GM12872 (cell line): ENCODE measurements at regions not wholly inside any gene's neighbourhood (a gene's known extent, or its start where the extent isn't known, plus 50 kb on each side); places are given as distances from the start of the nearest gene placed in this dataset.
A peak's percentile ranks its signal among the peaks of the same experiment; 100 is the strongest.

Source experiments
- TF ChIP-seq, protein P1 (sequence below): IDR thresholded peaks from 3 replicates; pipeline ENCODE4 v1.5.1; 2011; ENCODE audit warnings: low read depth, mild to moderate bottlenecking, low read length, moderate library complexity; ENCODE audit not compliant: insufficient read depth

DNA sequence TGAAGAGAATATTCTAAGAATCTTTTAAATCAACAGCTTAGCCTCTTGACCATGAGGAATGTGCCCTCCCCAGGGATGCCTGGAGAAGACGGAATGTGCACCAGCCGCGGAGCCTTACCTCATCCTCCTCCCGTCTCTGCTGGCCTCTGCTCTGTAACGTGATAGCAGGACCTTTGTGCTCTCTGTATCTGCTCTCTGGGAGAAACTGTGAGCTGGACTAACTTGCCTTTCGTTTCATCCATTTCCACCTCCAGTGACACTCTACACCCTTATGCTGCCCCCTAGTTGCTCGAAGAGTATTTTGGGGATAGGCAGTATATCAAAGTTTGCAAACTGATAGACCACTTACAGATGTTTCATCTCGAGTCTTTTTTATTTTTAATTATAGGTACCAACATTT, 141.4 kb downstream of the NPR3 start:
- TF ChIP-seq, protein P1, sequence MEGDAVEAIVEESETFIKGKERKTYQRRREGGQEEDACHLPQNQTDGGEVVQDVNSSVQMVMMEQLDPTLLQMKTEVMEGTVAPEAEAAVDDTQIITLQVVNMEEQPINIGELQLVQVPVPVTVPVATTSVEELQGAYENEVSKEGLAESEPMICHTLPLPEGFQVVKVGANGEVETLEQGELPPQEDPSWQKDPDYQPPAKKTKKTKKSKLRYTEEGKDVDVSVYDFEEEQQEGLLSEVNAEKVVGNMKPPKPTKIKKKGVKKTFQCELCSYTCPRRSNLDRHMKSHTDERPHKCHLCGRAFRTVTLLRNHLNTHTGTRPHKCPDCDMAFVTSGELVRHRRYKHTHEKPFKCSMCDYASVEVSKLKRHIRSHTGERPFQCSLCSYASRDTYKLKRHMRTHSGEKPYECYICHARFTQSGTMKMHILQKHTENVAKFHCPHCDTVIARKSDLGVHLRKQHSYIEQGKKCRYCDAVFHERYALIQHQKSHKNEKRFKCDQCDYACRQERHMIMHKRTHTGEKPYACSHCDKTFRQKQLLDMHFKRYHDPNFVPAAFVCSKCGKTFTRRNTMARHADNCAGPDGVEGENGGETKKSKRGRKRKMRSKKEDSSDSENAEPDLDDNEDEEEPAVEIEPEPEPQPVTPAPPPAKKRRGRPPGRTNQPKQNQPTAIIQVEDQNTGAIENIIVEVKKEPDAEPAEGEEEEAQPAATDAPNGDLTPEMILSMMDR, result peak; percentile 5; the same call in 1 of the 3 replicates

DNA sequence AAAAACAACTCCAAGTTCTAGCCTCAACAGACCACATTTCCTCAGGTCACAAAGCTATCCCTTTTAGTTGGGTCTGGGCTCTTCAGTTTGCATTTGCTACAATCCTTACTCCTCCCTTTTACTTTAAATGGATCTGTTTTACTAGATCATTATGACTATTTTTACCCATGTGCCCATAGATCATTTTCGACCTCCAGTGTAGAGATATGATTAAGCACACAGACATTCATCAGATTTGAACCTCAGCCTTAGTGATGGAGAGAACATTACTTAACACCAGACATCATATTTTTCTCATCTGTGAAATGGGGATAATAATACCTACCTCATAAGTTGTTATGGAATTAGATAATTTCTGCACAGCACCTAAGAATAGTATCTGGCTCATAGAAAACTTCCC, 141.9 kb downstream of the NPR3 start:
- TF ChIP-seq, protein P1, result no peak

DNA sequence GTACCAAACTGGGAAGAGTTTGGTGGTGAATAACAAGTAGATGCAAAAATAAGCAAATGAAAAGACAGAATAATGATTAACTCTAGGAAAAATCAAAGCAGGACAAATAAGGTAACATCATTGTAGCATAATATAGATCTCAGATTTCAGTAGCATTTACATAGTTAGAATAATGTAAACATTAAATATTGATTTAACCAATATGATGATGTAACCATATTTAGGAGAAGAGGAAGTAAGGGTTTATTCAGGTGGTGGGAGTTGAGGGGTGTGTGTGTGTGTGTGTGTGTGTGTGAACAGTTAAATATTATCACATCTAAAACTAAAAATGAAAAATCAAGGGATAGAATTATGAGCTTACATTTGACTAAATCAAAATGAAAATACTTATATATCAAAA, 143.4 kb downstream of the NPR3 start:
- TF ChIP-seq, protein P1, result no peak

DNA sequence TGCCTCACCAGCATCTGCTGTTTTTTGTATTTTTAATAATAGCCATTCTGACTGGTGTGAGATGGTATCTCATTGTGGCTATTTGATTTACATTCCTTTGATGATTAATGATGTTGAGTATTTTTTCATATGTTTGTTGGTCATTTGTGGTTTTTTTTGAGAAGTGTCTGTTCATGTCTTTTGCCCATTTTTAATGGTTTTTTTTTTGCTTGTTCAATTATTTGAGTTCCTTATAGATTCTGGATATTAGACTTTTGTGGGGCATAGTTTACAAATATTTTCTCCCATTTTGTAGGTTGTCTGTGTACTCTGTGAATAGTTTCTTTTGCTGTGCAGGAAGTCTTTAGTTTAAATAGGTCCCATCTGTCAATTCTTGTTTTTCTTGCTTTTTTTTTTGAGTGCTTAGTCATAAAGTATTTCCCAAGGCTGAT, 148.1 kb downstream of the NPR3 start:
- TF ChIP-seq, protein P1, result no peak

DNA sequence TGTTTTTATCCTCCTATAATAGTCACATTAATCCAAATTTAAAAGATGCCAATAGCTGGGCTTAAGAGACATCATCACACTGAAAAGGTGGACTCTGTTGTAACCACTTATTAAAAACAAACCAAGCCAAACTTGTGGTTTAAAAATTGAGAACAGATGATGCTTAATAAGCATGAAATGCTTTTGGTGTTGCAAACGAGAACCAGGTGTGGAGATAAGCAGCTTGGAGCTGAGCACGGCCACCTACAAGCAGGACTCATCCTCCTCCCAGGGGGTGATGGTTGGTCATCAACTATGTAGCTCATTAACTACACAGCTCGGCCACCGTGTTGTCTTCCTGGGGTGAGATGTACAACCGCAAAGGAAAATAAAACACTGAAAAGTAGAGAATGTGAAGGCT, 154.4 kb downstream of the NPR3 start:
- TF ChIP-seq, protein P1, result no peak

DNA sequence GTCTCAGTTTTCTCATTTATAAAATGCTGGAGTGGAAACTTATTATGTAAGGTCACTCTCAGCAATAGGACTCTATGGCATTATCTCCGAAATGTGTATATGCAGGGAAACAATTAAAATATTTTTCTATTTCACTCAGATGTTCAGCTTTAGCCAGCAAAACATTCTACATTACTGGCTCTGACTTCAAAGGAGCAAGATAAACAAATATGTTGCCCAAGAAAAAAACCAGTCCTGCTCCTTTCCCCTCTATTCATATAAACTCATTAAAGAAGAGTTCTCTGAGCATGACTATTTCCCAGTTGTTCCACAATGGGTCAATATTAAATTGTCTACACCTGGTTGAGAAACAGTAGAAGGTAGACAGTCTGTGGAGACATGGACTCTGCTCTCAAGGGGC, 155.0 kb downstream of the NPR3 start:
- TF ChIP-seq, protein P1, result no peak

DNA sequence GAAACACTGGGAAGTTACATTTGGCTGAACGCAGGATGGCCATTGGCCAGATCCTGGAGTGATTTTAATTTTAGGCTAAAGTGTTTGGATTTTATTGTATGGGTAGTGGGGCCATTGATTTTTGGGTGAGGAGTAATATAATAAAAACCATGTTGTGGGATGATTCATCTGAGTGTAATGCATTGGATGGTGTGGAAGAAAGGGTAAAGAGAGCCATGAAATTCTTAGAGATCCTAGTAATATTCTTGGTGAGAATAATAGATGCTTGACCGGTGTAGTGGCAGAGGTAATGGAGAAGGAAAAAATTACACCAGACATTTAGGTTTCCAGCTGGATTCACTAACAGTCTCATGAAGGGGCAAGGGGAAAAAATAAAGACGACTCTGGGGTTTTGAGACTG, 158.1 kb downstream of the NPR3 start:
- TF ChIP-seq, protein P1, result no peak

DNA sequence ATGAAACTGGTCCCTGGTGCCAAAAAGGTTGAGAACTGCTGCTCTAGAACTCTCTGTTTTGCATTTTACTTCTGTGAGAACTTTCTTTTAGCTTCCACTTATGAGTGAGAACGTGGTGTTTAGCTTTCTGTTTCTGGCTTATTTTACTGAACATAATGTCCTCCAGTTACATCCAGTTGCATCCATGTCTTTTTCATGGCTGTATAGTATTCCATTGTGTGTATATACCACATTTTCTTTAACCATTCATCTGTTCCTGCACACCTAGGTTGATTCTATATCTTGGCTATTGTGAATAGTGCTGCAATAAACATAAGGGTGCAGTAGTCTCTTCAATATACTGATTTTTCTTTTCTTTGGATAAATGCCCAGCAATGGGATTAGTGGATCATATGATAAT, 165.7 kb downstream of the NPR3 start:
- TF ChIP-seq, protein P1, result no peak
